Ovary (tissue), 7 donors: ENCODE measurements at regions not wholly inside any gene's neighbourhood (a gene's known extent, or its start where the extent isn't known, plus 50 kb on each side); places are given as distances from the start of the nearest gene placed in this dataset.
"Not testable (repeated sequence)": the region's sequence is repeated elsewhere in the genome, so short reads cannot be mapped to it uniquely, and the experiment has no call there.

Experiments
- DNase-seq, 5 donors: peaks; one replicate each; pipeline ENCODE4 v3.0.0-alpha.2; 2019 to 2020
- H3K27ac ChIP-seq, 2 donors: fragments of 200-600 bp; one replicate each; pipeline versions ENCODE4 v1.5.1 to v1.8.0; 2019 to 2022
- H3K27me3 ChIP-seq: fragments of 200-600 bp; one replicate; pipeline ENCODE4 v1.8.0; 2022
- H3K36me3 ChIP-seq: fragments of 200-600 bp; sonication (generic); one replicate; pipeline ENCODE4 v1.5.1; 2019
- H3K4me1 ChIP-seq: one replicate; pipeline ENCODE4 v1.8.1; 2013; ENCODE audit warnings: mild to moderate bottlenecking, moderate library complexity; ENCODE audit not compliant: insufficient read depth
- H3K4me3 ChIP-seq: fragments of 200-600 bp; sonication (generic); one replicate; pipeline ENCODE4 v1.5.1; 2017
- H3K9me3 ChIP-seq, 2 donors: fragments of 200-600 bp in 1 of 2; sonication (generic) in 1 of 2; one replicate each; pipeline versions ENCODE4 v1.5.1 to v1.8.1; 2013 to 2019; ENCODE audit warnings: mild to moderate bottlenecking in 1 of 2, moderate library complexity in 1 of 2
- EP300 ChIP-seq: sonication (generic); formaldehyde crosslinking; IDR thresholded peaks from one replicate; pipeline ENCODE4 v1.6.1; 2017; ENCODE audit warnings: antibody characterized with exemption
- POLR2A ChIP-seq: fragments of 450-650 bp; IDR thresholded peaks from one replicate; pipeline ENCODE4 v1.6.1; 2017; ENCODE audit warnings: antibody characterized with exemption, mild to moderate bottlenecking, moderate library complexity
- WGBS, 3 donors: extraction: QIAGEN DNeasy Blood & Tissue Kit in 1 of 3; methylation state at CpG; one replicate each; pipeline versions ENCODE4 v1.1.5 to v1.1.7; 2013 to 2017; 5-methylcytosine and 5-hydroxymethylcytosine counted together
- intact Hi-C, 4 donors: fragments of 100-400 bp; cut with DNase I; formaldehyde crosslinking; loops; one replicate each; pipeline versions ENCODE4 v1.11.0 to v1.15.1; 2022 to 2023
- TF ChIP-seq, protein P1 (sequence below), 3 donors: fragments of 450-650 bp in 2 of 3; fragments of 200-600 bp in 1 of 3; IDR thresholded peaks; one replicate each; pipeline versions ENCODE4 v1.5.1 to v1.8.0; 2016 to 2022; ENCODE audit warnings: antibody characterized with exemption in 3 of 3, mild to moderate bottlenecking in 1 of 3
- donor health status: DM: no; HTN: no; CAD: no; lungs with moderate emphysema.
- donor health status: DM: no; HTN: no; CAD: no.
- donor health status: Bipolar disorder and iron deficiency.
- donor health status: DM: no; HTN: no; CAD: no.
- donor health status: DM: yes; HTN: yes; CAD: no.

DNA sequence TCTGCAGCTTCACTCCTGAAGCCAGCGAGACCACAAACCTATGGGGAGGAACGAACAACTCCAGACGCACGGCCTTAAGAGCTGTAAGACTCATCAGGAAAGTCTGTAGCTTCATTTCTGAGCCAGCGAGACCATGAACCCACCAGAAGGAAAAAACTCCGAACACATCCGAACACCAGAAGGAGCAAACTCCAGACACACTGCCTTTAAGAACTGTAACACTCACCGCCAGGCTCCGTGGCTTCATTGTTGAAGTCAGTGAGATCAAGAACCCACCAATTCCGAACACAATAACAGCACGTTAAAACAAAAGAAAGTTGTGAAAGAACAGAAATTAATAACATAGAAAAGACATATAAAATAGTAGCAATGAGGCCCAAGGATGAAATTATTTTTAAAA is 300.5 kb upstream of the MDFIC2 start:
- intact Hi-C loops, result no loop called here
- H3K9me3 ChIP-seq, result no peaks in the 10 kb centered on the region
- no peaks in the 10 kb centered on the region for H3K36me3 ChIP-seq
- 89 to 95% (median 94%) methylated on average over 11 of the region's 11 CpGs for WGBS, 3 donors
- no peaks in the 10 kb centered on the region for H3K27me3 ChIP-seq
- no peak overlapping the region for H3K27ac ChIP-seq
- no peaks in the 10 kb centered on the region for H3K4me1 ChIP-seq
- no peak for DNase-seq
- no peak overlapping the region for H3K4me3 ChIP-seq
- no peak for TF ChIP-seq EP300
- TF ChIP-seq POLR2A, result no peak
- TF ChIP-seq, protein P1, sequence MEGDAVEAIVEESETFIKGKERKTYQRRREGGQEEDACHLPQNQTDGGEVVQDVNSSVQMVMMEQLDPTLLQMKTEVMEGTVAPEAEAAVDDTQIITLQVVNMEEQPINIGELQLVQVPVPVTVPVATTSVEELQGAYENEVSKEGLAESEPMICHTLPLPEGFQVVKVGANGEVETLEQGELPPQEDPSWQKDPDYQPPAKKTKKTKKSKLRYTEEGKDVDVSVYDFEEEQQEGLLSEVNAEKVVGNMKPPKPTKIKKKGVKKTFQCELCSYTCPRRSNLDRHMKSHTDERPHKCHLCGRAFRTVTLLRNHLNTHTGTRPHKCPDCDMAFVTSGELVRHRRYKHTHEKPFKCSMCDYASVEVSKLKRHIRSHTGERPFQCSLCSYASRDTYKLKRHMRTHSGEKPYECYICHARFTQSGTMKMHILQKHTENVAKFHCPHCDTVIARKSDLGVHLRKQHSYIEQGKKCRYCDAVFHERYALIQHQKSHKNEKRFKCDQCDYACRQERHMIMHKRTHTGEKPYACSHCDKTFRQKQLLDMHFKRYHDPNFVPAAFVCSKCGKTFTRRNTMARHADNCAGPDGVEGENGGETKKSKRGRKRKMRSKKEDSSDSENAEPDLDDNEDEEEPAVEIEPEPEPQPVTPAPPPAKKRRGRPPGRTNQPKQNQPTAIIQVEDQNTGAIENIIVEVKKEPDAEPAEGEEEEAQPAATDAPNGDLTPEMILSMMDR (IDR thresholded peaks at IDR 0.05), result no peak

DNA sequence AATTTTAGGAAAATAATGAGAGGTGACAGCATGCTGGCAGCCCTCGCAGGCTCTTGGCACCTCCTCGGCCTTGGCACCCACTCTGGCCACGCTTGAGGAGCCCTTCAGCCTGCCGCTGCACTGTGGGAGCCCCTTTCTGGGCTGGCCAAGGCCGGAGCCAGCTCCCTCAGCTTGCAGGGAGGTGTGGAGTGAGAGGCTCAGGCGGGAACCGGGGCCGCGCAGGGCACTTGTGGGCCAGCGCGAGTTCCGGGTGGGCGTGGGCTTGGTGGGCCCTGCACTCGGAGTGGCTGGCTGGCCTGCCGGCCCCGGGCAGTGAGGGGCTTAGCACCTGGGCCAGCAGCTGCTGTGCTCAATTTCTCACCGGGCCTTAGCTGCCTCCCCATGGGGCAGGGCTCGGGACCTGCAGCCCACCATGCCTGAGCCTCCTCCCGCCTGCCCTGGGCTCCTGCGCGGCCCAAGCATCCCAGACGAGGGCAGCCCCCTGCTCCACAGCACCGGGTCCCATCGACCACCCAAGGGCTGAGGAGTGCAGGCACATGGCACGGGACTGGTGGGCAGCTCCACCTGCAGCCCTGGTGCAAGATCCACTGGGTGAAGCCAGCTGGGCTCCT is 299.3 kb upstream of the MDFIC2 start:
- intact Hi-C loops, H3K4me1 ChIP-seq, H3K9me3 ChIP-seq, H3K27ac ChIP-seq, H3K4me3 ChIP-seq, H3K36me3 ChIP-seq, DNase-seq, H3K27me3 ChIP-seq: not testable (repeated sequence)
- WGBS, 3 donors, result 95 to 96% (median 96%) methylated on average over 17 to 25 of the region's 25 CpGs

DNA sequence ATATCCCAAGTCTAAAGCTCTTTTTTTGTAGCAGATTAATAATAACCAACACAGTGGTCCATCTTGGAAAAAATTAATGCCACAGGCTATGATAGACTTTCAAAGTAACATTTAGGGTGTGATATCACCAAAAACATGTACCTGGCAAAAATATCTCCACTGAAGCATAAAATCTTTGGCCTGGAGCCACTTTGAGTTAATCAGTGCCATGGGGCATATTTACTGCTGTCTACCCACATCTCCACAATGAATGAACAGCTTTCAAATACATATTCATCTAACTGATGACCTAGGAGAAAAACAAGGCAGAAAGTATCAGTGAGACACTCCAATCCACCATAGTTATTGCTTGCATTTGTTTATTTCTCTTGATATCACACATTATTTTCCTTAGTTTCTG is 296.0 kb upstream of the MDFIC2 start:
- H3K9me3 ChIP-seq, result no peaks in the 10 kb centered on the region
- H3K36me3 ChIP-seq, result no peaks in the 10 kb centered on the region
- no peak overlapping the region for H3K4me3 ChIP-seq
- H3K27me3 ChIP-seq, result no peaks in the 10 kb centered on the region
- no peak for TF ChIP-seq POLR2A
- intact Hi-C loops, result no loop called here
- DNase-seq, result no peak
- H3K27ac ChIP-seq, result no peak overlapping the region
- no peaks in the 10 kb centered on the region for H3K4me1 ChIP-seq

DNA sequence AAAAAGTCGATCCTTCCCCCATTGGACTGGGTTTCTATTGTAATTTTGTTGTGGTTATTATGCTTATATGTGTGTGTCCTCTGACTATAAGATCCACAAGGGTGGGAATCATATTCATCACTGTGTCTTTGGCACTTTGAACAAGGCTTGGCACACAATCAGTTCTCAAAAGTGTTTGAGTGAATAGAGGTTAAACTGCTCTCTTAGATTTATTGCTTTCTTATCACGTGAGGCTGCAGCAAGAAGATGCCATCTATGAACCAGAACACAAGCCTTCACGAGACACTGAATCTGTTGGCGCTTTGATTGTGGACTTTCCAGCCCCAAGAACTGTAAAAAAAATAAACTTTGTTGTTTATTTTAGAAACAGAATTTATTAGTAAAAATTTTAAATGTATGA is 295.0 kb upstream of the MDFIC2 start:
- DNase-seq, result no peak
- intact Hi-C loops, result no loop called here
- Histone ChIP-seq H3K4me3 (no peak overlapping the region), H3K27me3 (no peaks in the 10 kb centered on the region), H3K9me3 (no peaks in the 10 kb centered on the region), H3K27ac (no peak overlapping the region), H3K36me3 (no peaks in the 10 kb centered on the region), H3K4me1 (no peaks in the 10 kb centered on the region)
- 79 to 84% (median 81%) methylated on average over 4 of the region's 4 CpGs for whole genome bisulfite sequencing, 3 donors
- no peak for TF ChIP-seq EP300
- TF ChIP-seq POLR2A, result no peak
- TF ChIP-seq, protein P1 (IDR thresholded peaks at IDR 0.05), result no peak

DNA sequence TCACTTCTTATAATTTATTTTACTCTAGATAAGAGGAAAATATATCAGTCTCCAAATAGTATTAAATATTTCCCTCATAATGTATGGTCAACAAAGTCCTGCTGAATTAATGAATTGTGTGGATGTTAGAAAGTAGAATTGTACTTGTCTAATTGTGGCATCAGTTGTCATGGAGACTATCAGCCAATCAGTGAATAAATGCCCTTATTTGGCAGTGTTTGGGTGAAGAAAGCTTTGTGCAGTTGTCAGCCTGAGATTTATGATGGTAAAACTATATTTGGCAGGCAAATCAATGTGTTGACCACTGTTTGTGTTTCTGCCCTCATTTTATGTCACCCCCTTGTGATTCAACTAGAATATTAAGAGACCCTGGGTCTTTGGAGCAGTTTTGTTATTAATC is 293.6 kb upstream of the MDFIC2 start:
- H3K27ac ChIP-seq, result no peak overlapping the region
- TF ChIP-seq, protein P1 (IDR thresholded peaks at IDR 0.05), result no peak
- TF ChIP-seq EP300 (no peak), POLR2A (no peak)
- no peaks in the 10 kb centered on the region for H3K36me3 ChIP-seq
- H3K4me1 ChIP-seq, result no peaks in the 10 kb centered on the region
- H3K9me3 ChIP-seq, result no peaks in the 10 kb centered on the region
- H3K4me3 ChIP-seq, result no peak overlapping the region
- H3K27me3 ChIP-seq, result no peaks in the 10 kb centered on the region
- no peak for DNase-seq
- intact Hi-C loops, result no loop called here

DNA sequence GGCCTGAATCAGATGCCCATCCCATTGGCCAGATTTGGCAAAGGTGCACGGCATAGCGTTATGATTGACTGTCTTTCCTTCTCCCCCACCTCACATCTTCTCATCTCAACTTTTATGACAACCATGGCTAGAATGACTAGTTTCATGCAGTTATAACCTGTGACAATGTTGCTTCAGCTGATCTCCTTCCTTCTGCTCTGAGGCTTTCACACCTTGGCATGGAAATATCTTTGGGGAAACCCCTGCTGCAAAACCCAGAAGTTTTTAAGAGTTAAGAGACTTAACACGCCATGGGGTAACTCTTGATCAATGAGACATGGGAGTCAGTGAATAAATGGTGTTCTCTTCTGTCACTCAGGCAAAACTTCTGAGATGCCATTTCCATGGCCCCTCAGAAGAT is 290.7 kb upstream of the MDFIC2 start:
- Histone ChIP-seq H3K36me3 (no peaks in the 10 kb centered on the region), H3K27me3 (no peaks in the 10 kb centered on the region), H3K27ac (no peak overlapping the region), H3K9me3 (no peaks in the 10 kb centered on the region), H3K4me3 (no peak overlapping the region), H3K4me1 (no peaks in the 10 kb centered on the region)
- intact Hi-C loops, result no loop called here
- TF ChIP-seq, protein P1 (IDR thresholded peaks at IDR 0.05), result no peak
- TF ChIP-seq EP300, result no peak
- TF ChIP-seq POLR2A, result no peak
- DNase-seq, result no peak
- WGBS, 3 donors, result 63 to 65% (median 63%) methylated on average over 3 of the region's 3 CpGs
